ENCODE measurements at regions not wholly inside any gene's neighbourhood (a gene's known extent, or its start where the extent isn't known, plus 50 kb on each side); places are given as distances from the start of the nearest gene placed in this dataset.
"Not testable (repeated sequence)": the region's sequence is repeated elsewhere in the genome, so short reads cannot be mapped to it uniquely, and the experiment has no call there.

GRCh38 chr12:17077594-17077993 lies 471.6 kb upstream of the LMO3 start:
- DNase-seq, result no peak

- no peak for DNase-seq
Observed at GRCh38 chr12:17076811-17077210, 470.8 kb upstream of the LMO3 start.

GRCh38 chr12:17076028-17076744 lies 470.2 kb upstream of the LMO3 start:
- no peak for DNase-seq

- no peak for DNase-seq
Observed at GRCh38 chr12:17064834-17065233, 458.9 kb upstream of the LMO3 start.

- DNase-seq, result no peak
Observed at GRCh38 chr12:17062267-17063036, 456.5 kb upstream of the LMO3 start.

GRCh38 chr12:17060260-17060659 lies 454.3 kb upstream of the LMO3 start:
- no peak for DNase-seq

- DNase-seq, result no peak
Observed at GRCh38 chr12:17056546-17056945, 450.6 kb upstream of the LMO3 start.

GRCh38 chr12:17038923-17039322 lies 433.0 kb upstream of the LMO3 start:
- no peak for DNase-seq

GRCh38 chr12:17035372-17035771 lies 429.4 kb upstream of the LMO3 start:
- no peak for DNase-seq

GRCh38 chr12:17030338-17030737 lies 424.4 kb upstream of the LMO3 start:
- no peak for DNase-seq

- no peak for DNase-seq
Observed at GRCh38 chr12:17028348-17028747, 422.4 kb upstream of the LMO3 start.

- not testable (repeated sequence) for DNase-seq
Observed at GRCh38 chr12:17025424-17025823, 419.5 kb upstream of the LMO3 start.

- no peak for DNase-seq
Observed at GRCh38 chr12:17020765-17021164, 414.8 kb upstream of the LMO3 start.

GRCh38 chr12:17017402-17017801 lies 411.4 kb upstream of the LMO3 start:
- no peak for DNase-seq

GRCh38 chr12:17016116-17016864 lies 410.3 kb upstream of the LMO3 start:
- DNase-seq, result no peak

- DNase-seq, result no peak
Observed at GRCh38 chr12:17015501-17015900, 409.5 kb upstream of the LMO3 start.

- not testable (repeated sequence) for DNase-seq
Observed at GRCh38 chr12:17007442-17008040, 401.6 kb upstream of the LMO3 start.

GRCh38 chr12:16998538-16998937 lies 392.6 kb upstream of the LMO3 start:
- DNase-seq, result not testable (repeated sequence)

GRCh38 chr12:16984484-16984883 lies 378.5 kb upstream of the LMO3 start:
- no peak for DNase-seq

GRCh38 chr12:16972923-16973770 lies 367.2 kb upstream of the LMO3 start:
- no peak for DNase-seq

GRCh38 chr12:16962889-16963288 lies 356.9 kb upstream of the LMO3 start:
- DNase-seq, result no peak

- no peak for DNase-seq
Observed at GRCh38 chr12:16955083-16955657, 349.2 kb upstream of the LMO3 start.
